Loucy (cell line): ENCODE measurements at regions not wholly inside any gene's neighbourhood (a gene's known extent, or its start where the extent isn't known, plus 50 kb on each side); places are given as distances from the start of the nearest gene placed in this dataset.

Source experiments
- H2AFZ ChIP-seq: fragments of 200-600 bp; sonication (generic); 2 replicates; pipeline ENCODE4 v1.6.0; 2016; ENCODE audit warnings: antibody characterized with exemption, mild to moderate bottlenecking, low read length, moderate library complexity
- H3F3A ChIP-seq: fragments of 200-600 bp; 2 replicates; pipeline ENCODE4 v1.6.0; 2016; ENCODE audit warnings: antibody characterized with exemption, low read depth, mild to moderate bottlenecking
- H3K27me3 ChIP-seq: fragments of 200-600 bp; sonication (generic); 2 replicates; pipeline ENCODE4 v1.6.1; 2014; ENCODE audit warnings: low read length, mild to moderate bottlenecking; ENCODE audit not compliant: insufficient read depth, poor library complexity, severe bottlenecking
- H3K36me3 ChIP-seq: fragments of 200-600 bp; sonication (generic); 2 replicates; pipeline ENCODE4 v1.6.1; 2016; ENCODE audit warnings: low read length; ENCODE audit not compliant: insufficient read depth
- H3K4me1 ChIP-seq: fragments of 200-600 bp; sonication (generic); 2 replicates; pipeline ENCODE4 v1.5.1; 2014; ENCODE audit warnings: low read length, mild to moderate bottlenecking; ENCODE audit not compliant: insufficient read depth, poor library complexity, severe bottlenecking
- H3K4me2 ChIP-seq: fragments of 200-600 bp; sonication (generic); 2 replicates; pipeline ENCODE4 v1.6.0; 2014; ENCODE audit warnings: antibody characterized with exemption, low read length, low read depth, mild to moderate bottlenecking; ENCODE audit not compliant: poor library complexity, severe bottlenecking
- H3K4me3 ChIP-seq: fragments of 200-600 bp; sonication (generic); 2 replicates; pipeline ENCODE4 v1.5.1; 2014; ENCODE audit warnings: low read length, mild to moderate bottlenecking, mixed read lengths; ENCODE audit not compliant: poor library complexity, severe bottlenecking
- H3K79me2 ChIP-seq: fragments of 200-600 bp; sonication (generic); 2 replicates; pipeline ENCODE4 v1.6.1; 2014; ENCODE audit warnings: low read length; ENCODE audit not compliant: insufficient read depth
- H3K9ac ChIP-seq: fragments of 200-600 bp; sonication (generic); 2 replicates; pipeline ENCODE4 v1.6.0; 2014; ENCODE audit warnings: mild to moderate bottlenecking, low read depth, low read length, moderate library complexity; ENCODE audit not compliant: poor library complexity, severe bottlenecking
- H3K9me2 ChIP-seq: fragments of 200-600 bp; sonication (generic); replicated peaks from 2 replicates; pipeline ENCODE4 v1.6.1; 2016; ENCODE audit warnings: low read depth, low read length, mixed read lengths
- H3K9me3 ChIP-seq: fragments of 200-600 bp; sonication (generic); 2 replicates; pipeline ENCODE4 v1.6.1; 2014; ENCODE audit warnings: mild to moderate bottlenecking, antibody characterized with exemption, low read length, low read depth; ENCODE audit not compliant: insufficient read depth
- H4K20me1 ChIP-seq: fragments of 200-600 bp; sonication (generic); 2 replicates; pipeline ENCODE4 v1.6.0; 2014; ENCODE audit warnings: antibody characterized with exemption, low read length, mild to moderate bottlenecking; ENCODE audit not compliant: insufficient read depth, poor library complexity, severe bottlenecking
- CTCF ChIP-seq: fragments of 200-600 bp; sonication (generic); conservative IDR thresholded peaks from 2 replicates; pipeline ENCODE4 v1.5.1; 2014; ENCODE audit warnings: mild to moderate bottlenecking, antibody characterized with exemption, low read length
- EZH2phosphoT487 ChIP-seq: fragments of 200-600 bp; IDR thresholded peaks from 2 replicates; pipeline ENCODE4 v1.6.1; 2018; ENCODE audit warnings: antibody characterized with exemption, mild to moderate bottlenecking, moderate library complexity, borderline replicate concordance

DNA sequence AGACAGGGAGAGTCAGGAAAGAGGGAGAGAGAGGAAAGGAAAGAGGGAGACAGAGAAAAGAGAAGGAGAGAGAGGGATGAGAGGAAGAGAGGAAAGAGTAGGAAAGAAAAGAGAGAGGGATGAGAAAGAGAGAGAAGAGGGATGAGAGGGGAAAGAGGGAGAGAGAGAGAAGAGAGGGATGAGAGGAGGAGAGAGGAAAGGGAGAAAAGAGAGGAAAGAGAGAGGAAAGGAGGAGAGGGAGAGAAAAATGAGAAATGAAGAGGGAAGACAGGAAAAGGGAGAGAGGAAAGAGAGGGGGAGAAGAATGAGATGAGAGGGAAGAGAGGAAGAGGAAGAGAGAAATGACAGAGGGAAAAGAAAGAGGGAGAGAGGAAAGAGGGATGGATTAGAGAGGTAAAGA is 207.0 kb upstream of the SKOR2 start:
- TF ChIP-seq CTCF, result no peak
- TF ChIP-seq EZH2phosphoT487, result no peak
- Histone ChIP-seq H2AFZ (no peak overlapping the region), H3K4me2 (no peak overlapping the region), H3K36me3 (no peaks in the 10 kb centered on the region), H3K4me1 (no peaks in the 10 kb centered on the region), H3K79me2 (no peaks in the 10 kb centered on the region), H3K9me2 (no peaks in the 10 kb centered on the region), H3F3A (no peaks in the 10 kb centered on the region), H3K27me3 (no peaks in the 10 kb centered on the region), H3K9ac (no peak overlapping the region), H3K9me3 (no peaks in the 10 kb centered on the region), H4K20me1 (no peaks in the 10 kb centered on the region), H3K4me3 (no peak overlapping the region)

DNA sequence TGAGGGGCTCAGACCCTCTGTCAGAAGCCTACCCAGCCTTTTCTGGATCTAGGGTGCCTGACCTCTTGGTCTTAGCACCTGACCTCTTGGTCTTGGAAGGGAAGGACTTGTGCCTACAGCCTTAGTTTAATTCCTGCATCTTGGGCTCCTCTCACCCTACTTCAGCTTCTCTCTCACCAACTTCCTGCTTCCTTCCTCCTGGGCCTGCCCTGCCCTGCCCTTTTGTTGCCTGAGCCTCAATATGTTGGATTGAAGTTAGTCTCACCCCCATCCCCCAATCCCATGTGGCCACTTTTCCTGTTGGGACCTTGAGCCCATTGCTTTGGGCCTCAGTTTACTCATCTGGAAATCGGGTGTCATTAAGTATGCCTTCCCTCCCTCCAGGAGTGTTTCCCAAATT is 206.2 kb upstream of the SKOR2 start:
- no peaks in the 10 kb centered on the region for H4K20me1 ChIP-seq
- no peaks in the 10 kb centered on the region for H3K4me1 ChIP-seq
- no peaks in the 10 kb centered on the region for H3F3A ChIP-seq
- no peak overlapping the region for H2AFZ ChIP-seq
- H3K79me2 ChIP-seq, result no peaks in the 10 kb centered on the region
- no peaks in the 10 kb centered on the region for H3K9me3 ChIP-seq
- H3K36me3 ChIP-seq, result no peaks in the 10 kb centered on the region
- no peaks in the 10 kb centered on the region for H3K9me2 ChIP-seq
- H3K9ac ChIP-seq, result no peak overlapping the region
- no peak overlapping the region for H3K4me2 ChIP-seq
- no peak overlapping the region for H3K4me3 ChIP-seq
- H3K27me3 ChIP-seq, result no peaks in the 10 kb centered on the region
- TF ChIP-seq CTCF, result no peak
- TF ChIP-seq EZH2phosphoT487, result no peak

DNA sequence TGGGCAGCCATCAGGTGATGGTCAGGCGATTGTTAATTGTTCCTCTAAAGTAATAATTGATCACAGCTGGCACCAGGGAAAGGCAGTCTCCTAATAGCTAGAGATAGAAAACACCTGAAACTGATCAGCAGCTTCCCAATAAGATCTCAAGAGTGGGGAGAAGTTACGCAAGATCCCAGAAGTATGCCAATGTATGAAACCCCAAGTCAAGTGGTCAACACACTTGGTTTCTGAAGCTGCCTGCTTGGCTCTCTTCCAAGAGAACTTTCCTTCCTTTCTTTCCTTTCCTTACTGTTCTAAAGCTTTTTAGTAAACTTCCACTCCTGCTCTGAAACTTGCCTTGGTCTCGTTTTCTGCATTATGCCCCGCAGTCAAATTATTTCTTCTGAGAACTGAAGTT is 201.6 kb upstream of the SKOR2 start:
- no peaks in the 10 kb centered on the region for H3K36me3 ChIP-seq
- no peaks in the 10 kb centered on the region for H3K4me1 ChIP-seq
- H3K27me3 ChIP-seq, result no peaks in the 10 kb centered on the region
- H3K4me3 ChIP-seq, result no peak overlapping the region
- no peaks in the 10 kb centered on the region for H3K9me2 ChIP-seq
- H3F3A ChIP-seq, result no peaks in the 10 kb centered on the region
- no peaks in the 10 kb centered on the region for H4K20me1 ChIP-seq
- H3K9me3 ChIP-seq, result no peaks in the 10 kb centered on the region
- no peaks in the 10 kb centered on the region for H3K79me2 ChIP-seq
- H3K9ac ChIP-seq, result no peak overlapping the region
- TF ChIP-seq CTCF (no peak), EZH2phosphoT487 (no peak)
- H3K4me2 ChIP-seq, result no peak overlapping the region
- H2AFZ ChIP-seq, result no peak overlapping the region
